Fibroblast of skin of right biceps (primary cell): ENCODE measurements at regions not wholly inside any gene's neighbourhood (a gene's known extent, or its start where the extent isn't known, plus 50 kb on each side); places are given as distances from the start of the nearest gene placed in this dataset.

Source experiments
- DNase-seq: peaks from one replicate; pipeline ENCODE4 v3.0.0-alpha.2; 2013

GRCh38 chr17:77670173-77670572, 288.3 kb upstream of the TNRC6C start:
- DNase-seq = no peak

- no peak for DNase-seq
Observed at GRCh38 chr17:77674358-77674757, 284.1 kb upstream of the TNRC6C start.

GRCh38 chr17:77675411-77675810, 283.1 kb upstream of the TNRC6C start:
- no peak for DNase-seq

GRCh38 chr17:77675816-77676215, 282.7 kb upstream of the TNRC6C start:
- no peak for DNase-seq

- DNase-seq = no peak
Observed at GRCh38 chr17:77676237-77676661, 282.3 kb upstream of the TNRC6C start.

- DNase-seq = peak; percentile 5
Observed at GRCh38 chr17:77677211-77677610, 281.3 kb upstream of the TNRC6C start.

- DNase-seq = no peak
Observed at GRCh38 chr17:77677630-77678029, 280.9 kb upstream of the TNRC6C start.

- no peak for DNase-seq
Observed at GRCh38 chr17:77679589-77679988, 278.9 kb upstream of the TNRC6C start.

- DNase-seq = no peak
Observed at GRCh38 chr17:77681861-77682260, 276.6 kb upstream of the TNRC6C start.

GRCh38 chr17:77684803-77685798, 273.4 kb upstream of the TNRC6C start:
- no peak for DNase-seq

GRCh38 chr17:77685881-77686486, 272.5 kb upstream of the TNRC6C start:
- no peak for DNase-seq

GRCh38 chr17:77686903-77687302, 271.6 kb upstream of the TNRC6C start:
- DNase-seq = no peak

- no peak for DNase-seq
Observed at GRCh38 chr17:77687417-77687816, 271.1 kb upstream of the TNRC6C start.

GRCh38 chr17:77687921-77688320, 270.6 kb upstream of the TNRC6C start:
- no peak for DNase-seq

- no peak for DNase-seq
Observed at GRCh38 chr17:77688369-77688768, 270.1 kb upstream of the TNRC6C start.

- DNase-seq = no peak
Observed at GRCh38 chr17:77690271-77691161, 268.0 kb upstream of the TNRC6C start.

GRCh38 chr17:77691216-77692085, 267.1 kb upstream of the TNRC6C start:
- no peak for DNase-seq

GRCh38 chr17:77692571-77693161, 265.8 kb upstream of the TNRC6C start:
- no peak for DNase-seq

GRCh38 chr17:77693301-77693700, 265.2 kb upstream of the TNRC6C start:
- no peak for DNase-seq

GRCh38 chr17:77693776-77694175, 264.7 kb upstream of the TNRC6C start:
- DNase-seq = no peak
